HK-2 (cell line): ENCODE measurements at regions not wholly inside any gene's neighbourhood (a gene's known extent, or its start where the extent isn't known, plus 50 kb on each side); places are given as distances from the start of the nearest gene placed in this dataset.

Experiments used
- DNase-seq: peaks from one replicate; pipeline ENCODE4 v3.0.0-alpha.2; 2018; ENCODE audit not compliant: unreplicated experiment

GRCh38 chr11:32161293-32161692 is 70.4 kb downstream of the RCN1 start:
- DNase-seq: no peak

GRCh38 chr11:32162351-32162750 is 71.5 kb downstream of the RCN1 start:
- DNase-seq: no peak

DNA sequence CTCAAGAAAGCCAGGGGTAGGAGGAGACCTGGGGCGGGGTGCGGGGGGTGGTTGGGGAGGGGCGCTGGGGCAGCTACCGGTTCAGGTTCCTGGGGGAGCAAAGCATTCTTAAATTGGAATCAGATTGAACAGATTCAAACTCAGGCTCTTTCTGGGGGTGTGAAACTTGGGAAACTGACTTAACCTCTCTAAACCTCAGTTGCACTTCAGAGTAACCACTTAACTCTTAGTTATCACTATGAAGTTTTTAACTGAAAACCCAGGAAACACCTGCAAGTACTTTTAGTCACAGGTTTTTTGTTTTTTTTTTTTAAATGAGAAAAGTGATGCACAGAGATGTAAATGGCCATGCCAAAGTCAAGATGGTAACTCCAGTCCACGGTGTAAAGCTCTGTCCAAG is 72.0 kb downstream of the RCN1 start:
- DNase-seq: no peak

- DNase-seq: no peak
Observed at GRCh38 chr11:32163557-32163956, 72.7 kb downstream of the RCN1 start.

- no peak for DNase-seq
Observed at GRCh38 chr11:32164836-32165235, 74.0 kb downstream of the RCN1 start.

- DNase-seq: no peak
Observed at GRCh38 chr11:32168924-32169323, 78.0 kb downstream of the RCN1 start.

DNA sequence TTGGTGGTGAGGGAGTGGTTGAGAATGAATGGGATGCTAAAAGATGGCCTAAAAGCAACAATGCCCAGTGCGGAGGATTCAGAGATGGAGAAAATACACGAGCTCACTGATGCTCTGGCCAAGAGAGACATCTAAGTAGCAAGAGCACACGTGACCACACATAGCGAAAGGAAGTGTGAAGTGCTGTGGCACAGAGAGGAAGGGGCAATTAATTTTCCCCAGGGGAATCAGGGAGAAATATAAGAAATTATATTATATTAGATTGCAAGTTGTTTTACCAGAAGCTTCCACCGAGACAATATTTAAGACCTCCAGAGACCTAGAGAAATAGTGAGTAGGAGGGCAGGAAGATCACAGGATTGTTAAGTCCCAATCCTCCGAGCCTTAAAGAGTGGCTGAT is 80.6 kb downstream of the RCN1 start:
- no peak for DNase-seq

DNA sequence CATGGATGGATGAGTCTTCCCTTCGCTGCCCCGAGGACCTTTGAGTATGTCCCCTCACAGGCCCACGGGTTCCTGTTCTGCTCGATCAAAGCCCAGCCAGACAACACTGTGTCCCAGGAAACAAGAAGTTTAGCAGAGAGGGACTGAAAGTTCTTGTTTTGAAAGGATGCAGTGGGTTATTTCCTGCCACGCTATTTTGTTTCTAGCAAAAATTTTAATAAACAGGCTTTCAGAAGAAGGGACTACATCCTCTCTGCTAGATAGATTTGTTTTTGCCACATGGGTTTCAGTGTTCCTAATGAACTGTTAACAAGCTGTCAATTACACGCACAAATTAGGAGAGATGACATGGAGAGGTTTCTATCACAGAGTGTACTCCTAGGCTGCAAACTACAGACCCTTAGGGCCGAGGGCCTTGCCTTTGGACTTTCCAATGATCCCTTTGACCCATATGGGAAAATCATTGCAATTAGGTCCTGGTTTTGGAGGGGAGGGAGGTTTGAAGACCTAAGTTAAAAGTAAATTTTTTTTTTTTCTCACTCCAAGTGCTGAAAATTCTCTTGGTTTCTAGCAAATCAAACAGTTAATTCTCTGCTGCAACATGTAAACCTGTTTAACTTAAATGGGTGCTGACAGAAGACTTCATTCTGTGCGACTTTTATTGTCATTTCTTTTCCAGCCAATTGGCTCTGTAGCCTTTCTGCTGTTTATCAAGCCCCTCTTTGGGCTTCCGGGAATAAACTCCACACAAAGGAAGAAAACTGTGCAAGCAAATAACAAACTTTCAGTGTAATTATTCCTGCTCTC is 81.4 kb downstream of the RCN1 start:
- DNase-seq: no peak

- DNase-seq: peak; percentile 39
Observed at GRCh38 chr11:32172848-32173834, 82.3 kb downstream of the RCN1 start.

GRCh38 chr11:32173977-32174376 is 83.1 kb downstream of the RCN1 start:
- no peak for DNase-seq

DNA sequence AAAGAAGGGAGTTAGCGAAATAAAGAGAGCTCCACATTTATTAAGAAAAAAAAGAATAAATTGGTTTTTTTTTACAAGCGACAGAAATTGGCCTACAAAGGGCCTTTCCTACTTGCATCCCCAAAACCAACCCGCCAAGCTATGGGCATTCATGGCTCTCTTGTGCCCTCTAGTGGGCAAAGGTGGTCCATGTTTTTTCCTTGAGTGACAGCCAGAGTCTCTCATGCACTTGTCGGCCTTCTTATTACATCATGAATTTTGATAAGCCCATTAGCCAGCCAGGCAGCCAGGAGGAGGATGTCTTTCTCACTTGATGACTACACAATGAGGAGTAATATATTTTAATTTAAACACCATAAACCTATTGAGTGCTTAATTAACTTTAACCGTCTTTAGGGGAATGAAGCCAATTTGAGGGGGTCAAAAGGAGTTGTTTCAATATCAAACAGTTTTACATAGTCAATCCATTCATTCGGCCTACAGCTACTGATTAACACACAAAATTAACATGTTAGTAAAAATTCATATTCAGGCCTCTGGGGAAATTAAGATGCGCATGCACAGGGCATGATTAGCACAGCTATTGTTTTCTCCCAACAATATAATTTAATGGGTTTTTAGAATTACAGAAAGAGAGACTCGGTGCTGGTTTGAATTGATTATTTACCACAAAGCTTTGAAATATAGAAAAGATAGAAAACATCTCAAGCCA is 85.5 kb downstream of the RCN1 start:
- DNase-seq: peak; percentile 66

DNA sequence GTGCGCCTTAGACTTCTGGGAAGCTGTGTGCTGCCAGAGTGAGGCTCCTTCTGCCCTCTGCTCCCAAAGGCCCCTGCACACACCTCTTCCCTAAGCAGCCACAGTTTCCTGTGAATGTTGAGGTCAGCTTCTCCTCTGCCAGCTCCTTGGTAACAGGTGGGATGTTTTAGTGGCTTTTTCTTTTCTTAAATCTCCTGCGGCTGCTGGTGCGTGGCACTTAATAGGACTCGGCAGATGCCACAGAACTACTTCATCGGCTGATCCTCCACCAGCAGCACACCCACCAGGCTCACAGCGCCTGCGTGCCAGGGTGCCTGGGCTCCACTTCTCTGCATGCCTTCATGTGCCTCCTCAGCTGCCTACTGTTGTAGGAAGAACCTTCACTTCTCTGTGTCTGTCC is 87.8 kb downstream of the RCN1 start:
- DNase-seq: no peak

DNA sequence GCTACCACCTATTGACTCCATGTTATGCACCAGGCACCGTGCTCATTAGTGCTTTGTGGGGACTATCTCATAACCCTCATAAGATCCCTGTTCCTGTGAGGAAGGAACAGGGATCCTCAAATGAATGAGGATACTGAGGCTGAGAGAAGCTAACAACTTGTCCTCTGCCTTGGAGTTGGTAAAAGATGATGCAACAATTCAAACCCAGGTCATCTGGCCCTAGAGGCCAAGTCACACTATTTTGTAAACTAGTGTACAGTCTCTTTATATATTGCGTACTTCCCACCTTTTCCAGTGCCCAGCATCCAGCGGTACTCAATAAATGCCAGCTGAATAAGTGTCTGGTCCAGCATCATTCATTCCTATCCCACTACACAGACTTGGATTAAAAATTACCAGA is 92.6 kb downstream of the RCN1 start:
- no peak for DNase-seq

DNA sequence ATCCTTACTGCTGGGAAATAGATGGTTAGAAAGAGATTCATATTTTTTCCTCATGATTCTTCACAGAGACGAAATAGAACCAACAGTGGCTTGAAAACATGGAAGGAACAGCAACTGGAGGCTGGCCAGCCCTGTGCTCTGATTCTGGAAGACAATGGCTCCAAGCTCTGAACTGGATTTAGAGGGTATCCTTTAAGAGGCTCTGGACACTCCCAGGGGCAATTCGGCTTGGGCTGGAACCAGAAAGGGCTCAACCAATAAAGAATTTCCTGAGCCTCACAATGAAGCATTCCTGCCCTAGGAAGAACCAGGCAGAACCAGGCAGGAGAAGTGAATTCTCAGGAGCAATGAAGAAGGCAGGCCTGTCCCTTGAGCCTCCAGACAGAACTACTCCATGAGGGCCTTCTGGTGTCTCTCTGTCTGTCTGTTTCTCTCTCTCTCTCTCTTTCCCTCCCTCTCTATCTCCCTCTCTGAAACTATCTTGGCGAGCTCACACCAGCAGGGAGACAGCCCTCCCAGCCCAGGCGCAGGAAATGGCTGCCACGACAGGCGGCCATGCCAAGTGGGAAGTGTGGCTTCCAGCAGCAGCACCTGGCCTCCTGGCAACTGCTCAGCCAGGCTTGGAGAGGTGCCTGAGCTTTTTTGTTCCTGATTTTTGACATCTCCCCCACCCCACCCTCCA is 93.3 kb downstream of the RCN1 start:
- DNase-seq: no peak

DNA sequence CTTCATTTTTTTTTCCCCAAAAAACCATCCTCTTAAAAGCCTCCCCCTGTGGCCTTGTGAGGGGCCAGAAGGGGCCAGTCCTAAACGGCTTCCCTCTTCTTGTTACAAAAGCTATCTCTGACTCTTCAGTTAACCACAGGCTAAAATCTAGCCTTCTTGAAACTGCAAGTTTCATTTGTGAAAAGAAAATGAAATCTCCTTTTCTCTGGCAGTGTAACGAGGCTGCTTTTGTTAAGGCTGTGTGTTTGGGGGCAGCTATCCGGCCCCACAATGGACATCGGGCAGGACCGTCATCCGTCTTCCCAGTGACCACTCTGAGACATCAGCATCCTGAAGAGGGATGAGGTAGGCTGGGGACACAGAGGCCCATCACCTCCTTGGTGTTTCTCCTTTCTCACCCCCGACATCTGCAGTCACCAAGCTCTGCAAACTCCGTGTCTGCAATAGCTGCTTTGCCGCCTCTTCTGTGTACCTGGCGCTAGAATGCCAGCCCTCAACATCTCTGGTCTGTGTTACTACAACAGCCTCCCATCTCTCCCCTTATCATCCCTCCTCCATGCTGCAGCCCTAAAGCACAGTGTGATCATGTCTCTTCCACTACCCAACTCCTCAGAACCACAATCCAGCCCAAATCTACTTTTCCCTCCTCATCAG is 94.0 kb downstream of the RCN1 start:
- DNase-seq: no peak

GRCh38 chr11:32186118-32186517 is 95.2 kb downstream of the RCN1 start:
- no peak for DNase-seq

DNA sequence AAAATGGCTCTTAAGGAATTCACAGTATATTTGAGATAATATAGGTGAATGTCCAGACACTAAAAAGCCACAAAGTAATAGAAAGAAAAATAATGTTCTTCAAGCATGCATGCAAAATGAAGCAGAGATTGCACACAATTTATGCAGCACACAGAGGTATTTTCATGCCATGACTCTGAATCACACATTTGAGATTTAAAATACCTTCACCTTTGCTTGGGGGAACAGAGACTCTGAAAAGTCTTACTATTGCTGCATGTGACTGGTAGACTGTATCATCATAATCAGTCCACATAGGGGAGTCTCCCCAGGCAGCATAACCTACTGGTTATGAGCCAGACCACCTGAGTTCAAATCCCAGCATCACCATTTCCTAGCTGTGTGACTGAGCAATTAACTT is 96.2 kb downstream of the RCN1 start:
- no peak for DNase-seq

DNA sequence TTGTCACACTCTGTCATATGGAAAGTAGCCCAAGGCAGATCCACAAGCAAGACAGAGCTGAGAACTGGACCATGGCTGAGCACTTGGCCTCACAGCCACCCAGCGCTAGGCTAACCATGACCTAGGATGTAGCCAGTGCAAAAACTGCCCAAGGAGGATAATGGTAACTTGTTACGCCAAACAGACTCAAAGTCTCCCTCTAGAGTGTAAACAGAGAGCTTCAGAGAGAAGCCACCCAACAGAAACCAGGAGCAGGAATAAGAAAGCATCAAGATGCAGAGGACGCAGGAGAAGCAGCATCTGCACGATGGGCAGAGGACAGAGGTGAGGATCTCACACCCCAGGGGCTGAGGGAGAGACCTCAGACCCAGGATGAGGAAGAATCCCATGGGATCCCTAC is 97.9 kb downstream of the RCN1 start:
- no peak for DNase-seq

DNA sequence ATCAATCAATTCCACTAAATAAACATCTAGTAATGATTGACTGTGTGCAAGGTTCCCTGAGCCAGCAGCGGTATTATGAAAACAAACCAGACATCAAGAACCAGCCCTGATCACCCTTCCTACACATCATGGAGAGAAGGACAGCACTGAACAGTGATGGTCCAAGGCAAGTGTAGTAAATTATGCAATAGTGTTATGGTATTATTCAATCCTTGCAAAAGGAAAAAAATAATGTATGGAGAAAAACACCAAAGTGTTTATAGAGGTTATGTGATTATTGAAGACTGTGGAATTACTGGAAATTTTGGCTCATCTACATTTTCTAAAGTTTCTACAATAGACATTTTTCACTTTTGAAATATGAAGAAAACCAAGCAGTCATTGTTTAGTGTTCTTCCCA is 105.3 kb downstream of the RCN1 start:
- DNase-seq: no peak

GRCh38 chr11:32198053-32198452 is 107.2 kb downstream of the RCN1 start:
- no peak for DNase-seq
